ENCODE measurements at regions not wholly inside any gene's neighbourhood (a gene's known extent, or its start where the extent isn't known, plus 50 kb on each side); places are given as distances from the start of the nearest gene placed in this dataset.

DNA sequence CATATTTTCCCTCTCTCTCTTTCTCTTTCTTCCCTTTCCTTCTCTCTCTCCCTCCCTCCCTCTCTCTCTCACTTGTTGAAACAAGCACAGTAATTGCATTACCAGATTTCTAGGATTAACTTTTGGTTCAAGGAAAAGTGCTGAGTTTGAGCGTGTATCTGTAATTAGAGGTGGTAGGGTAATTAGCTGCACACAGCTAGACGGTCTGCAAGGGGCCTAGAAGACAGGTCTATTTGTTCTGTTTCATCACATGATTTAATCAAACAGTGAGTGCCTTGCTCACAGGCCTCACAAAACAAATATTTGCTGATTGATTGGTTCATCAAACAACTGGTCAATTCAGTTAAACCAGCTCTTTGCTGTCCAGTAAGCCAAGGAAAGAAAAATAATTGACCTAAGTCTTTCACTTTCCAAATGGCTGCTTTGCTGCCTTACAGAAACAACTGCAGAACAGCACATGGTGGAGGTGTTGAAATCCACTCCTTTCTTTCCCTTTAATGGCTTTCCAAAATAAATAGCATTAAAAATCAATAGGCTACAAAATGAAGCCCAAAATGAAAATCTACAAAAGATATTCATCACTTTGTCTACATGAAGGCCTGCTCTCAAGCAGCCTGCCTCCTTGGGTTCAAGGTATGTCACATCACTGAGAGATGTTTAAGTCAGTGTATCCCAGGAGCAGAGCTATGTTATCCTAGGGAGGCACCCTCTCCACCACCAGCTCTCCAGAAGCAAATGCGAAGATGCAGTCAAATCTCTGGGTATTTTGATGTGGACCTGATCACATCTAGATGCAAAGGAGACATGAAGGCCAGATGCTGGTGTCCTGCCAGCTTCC lies 264.4 kb upstream of the SIX2 start:
- peak; percentile 69 to 76 for DNase-seq

DNA sequence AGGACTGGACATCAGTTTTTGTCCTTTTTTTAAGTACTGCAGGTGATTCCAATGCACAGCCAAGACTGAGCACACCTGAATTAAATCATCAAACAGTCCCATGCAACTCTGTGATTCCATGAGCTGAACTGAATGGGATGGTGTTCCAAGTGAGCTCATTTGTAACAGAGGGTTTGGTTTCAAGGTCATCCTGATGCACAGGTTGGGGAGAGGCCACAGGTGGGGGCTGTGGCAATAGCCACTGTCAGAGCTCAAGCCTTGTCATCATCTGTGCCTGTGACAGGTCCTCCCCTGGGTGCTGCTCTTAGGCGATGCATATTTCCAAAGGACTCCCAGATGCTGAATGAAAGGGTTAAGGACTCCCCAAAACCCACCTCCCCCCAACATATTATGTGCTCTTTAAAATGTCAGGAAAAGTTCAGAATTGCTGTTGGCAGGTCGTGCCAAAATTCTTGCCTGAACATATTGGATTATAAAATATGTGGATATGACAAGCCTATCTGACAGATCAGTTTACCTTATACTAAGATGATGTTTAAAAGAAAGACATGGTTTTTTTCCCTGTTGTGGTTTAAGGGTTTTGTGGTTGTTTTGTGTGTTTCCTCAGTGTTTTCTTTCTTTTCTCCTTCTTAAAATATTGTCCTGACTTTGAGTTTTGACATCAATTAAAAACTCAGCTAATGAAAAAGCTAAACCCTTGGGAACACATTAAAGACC lies 263.5 kb upstream of the SIX2 start:
- no peak for DNase-seq

DNA sequence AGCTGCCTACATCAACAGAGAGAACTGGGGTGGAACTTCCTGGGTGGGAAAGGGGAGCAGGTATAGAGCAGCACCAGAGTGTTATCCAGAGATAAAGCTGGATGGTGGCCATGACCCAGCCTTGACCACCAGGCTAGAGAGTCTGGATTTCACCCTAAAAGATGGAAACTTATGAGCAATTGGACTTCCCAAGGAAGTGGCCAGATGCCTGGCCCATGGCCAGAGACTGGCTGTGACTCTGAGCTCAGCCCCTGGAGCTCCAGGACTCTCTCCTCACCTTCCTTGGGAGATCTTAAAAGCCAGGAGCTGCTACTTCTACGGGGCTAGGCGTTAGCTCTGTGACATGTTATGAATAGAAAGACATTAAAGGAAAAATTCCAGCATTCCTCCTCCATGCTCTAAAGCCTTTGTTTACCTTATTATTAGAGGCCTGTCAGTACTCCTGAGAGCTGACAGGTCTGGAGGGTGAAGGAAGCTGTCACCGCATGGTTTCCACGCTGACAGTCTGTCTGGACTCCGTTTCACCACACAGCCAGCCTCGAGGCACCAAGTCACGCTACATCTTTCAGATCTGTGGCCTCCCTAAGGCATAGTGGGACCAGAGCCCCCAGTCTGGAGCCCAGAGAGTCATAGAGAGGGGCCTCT lies 260.0 kb upstream of the SIX2 start:
- no peak for DNase-seq

DNA sequence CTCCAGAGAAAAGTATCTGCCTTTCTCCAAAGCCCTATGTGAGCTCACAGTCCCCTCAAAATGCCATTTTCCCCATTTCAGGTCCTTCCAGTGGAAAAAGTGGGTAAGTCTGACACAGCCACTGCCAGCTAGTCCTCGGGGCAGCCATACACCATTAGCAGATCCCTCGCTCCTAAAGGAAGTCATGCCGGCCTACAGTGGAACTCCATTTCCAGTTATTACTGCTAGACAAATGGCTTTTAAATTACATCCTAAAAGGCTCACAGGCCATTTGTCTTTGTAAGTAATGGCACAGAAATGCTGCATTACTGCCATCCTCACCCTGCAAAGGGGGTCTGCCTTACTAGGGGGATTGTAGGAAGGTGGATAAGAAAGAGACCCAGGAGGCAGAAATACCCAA lies 259.4 kb upstream of the SIX2 start:
- DNase-seq, result no peak

DNA sequence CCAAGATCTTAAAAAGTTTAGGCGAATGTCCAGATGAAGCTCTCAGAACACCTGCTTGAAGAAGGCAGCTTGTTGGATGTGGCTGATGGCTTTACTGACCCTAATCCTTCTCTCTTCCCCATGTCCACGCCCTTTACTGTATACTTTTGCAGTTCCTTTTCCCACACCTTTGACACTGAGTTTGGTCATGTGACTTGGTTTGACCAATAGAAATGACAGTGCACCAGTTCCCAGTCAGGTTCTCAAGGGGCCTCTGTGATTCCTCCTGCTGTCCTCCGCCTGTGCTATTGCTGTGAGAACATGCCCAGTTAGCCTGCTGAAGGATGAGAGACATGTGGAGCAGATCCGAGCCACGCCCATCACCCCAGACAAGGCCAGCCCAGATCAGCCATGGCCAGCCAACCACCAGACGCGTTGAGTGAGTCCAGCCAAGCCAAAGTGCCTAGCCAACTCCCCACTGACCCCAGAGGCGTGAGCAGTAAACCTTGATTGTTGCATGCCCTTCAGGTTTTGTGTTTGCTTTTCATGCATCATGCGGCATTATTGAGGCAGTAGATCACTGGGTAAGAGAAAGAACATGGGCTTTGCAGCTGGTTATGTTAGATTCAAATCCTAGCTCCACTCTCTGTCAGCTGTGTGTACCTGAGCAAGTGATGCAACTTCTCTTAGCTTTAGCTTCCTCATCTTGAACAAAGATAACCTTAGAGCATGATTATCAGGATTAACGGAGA lies 258.0 kb upstream of the SIX2 start:
- DNase-seq, result peak; percentile 60 to 83

DNA sequence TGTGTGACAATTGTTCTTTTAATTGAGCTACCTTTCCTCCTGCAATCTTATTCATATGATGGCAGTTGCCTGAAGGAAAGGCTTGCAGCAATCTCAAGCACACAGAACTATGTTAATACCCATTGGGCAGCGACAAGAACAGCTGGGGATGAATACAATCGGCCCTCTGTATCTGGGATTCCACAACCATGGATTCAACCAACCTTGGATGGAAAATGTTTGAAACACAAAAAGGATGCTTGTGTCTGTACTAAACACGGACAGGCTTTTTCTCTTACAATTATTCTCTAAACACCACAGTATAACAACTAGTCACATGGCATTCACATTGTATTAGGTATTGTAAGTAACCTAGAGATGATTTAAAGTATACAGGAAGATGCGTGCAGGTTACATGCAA lies 256.1 kb upstream of the SIX2 start:
- DNase-seq, result no peak

DNA sequence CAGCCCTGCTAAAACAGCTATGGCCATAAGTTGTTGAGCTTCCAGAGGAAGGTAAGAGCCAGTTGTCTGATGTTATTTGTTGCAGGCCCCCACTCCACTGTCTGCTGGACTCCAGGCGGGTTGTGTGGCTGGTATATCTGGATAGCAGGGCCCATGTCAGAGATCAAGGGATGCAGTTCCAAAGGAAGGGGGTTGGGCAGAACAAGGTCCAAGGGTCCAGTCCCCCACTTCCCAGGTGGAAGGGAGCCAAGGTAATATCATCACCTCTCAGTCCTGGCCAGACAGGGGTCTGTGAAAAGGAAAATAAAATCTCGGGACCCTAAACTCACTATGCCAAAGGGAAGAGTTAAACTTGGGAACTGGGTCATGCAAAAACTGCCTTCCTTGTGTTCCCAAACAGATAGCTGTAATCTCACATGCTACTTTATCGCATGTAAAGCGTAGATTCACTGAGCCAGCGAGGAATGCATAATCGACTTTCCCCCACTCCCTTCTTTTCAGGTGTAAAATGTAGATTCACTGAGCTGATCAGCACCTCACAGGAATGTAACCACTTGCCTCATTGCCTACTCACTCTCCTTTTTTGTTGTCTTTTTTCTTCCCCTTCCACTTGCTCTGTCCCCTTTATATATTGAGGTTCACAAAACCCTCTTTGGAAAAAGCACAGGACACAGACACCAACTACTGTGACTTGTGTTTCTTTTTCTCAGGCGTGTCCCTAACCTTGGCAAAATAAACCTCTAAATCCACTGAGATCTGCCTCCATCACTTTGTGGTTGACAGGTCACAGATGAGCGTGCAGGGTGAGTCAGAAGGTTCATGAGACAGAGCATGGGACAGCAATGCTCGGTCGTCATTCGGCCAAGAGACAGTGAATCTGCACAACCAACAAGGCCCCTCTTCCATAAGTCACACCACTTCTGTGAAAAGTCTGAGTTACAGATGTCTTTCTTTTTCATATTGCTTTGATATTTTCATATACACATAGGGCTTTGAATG lies 255.3 kb upstream of the SIX2 start:
- DNase-seq, result no peak

DNA sequence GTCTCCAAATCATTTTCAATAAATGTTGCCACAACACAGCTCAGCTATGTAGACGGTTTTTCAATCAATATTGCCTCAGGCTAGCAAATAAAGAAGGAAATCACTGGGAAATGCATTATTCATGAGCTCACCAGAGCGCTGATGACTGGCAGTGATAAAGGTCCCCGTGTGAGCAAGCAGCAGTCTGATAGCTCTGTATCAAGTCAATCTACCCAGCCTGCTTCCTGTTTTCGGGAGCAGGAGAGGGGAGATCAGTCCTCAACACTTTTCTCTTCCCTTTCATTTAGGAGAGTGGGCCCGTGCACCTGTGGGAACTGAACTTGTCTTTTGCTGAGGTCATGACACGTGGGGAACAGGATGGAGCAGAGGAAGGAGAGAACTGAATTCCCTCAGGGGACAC lies 253.9 kb upstream of the SIX2 start:
- no peak for DNase-seq

DNA sequence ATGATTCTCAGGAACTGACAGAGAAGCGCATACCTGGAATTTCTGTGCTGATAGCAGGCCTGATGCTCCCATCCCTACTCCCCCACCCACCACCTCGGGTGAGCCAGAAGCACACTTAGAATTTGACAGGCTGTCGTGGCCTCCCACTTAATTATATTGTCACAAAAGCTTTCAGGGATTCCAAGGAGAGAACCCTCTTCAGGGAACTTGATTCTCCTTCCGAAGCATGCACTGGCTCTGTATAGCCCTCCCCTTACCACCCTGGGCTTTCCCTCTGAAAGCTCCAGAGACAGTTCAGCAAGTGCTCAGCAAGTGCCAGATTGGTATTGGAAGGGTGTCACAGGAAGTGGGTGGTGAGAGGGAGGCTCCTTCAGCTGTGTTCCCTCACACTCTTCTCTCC lies 252.5 kb upstream of the SIX2 start:
- DNase-seq, result no peak

DNA sequence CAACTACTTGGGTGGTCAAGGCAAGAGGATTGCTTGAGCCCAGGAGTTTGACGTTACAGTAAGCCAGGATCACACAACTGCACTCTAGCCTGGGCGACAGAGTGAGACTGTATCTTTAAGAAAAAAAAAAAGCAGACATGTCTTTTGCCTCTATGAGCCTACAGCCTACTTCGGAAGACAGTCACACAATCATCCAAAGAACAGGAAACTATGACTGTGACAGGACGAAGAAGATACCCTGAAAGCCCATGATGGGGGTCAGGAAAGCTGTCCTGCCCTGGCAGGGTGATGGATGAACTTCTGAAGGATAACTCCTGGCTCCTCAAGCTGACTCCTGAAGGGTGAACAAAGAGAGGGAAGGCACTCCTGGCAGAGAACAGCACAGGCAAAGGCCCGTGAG lies 251.7 kb upstream of the SIX2 start:
- no peak for DNase-seq

DNA sequence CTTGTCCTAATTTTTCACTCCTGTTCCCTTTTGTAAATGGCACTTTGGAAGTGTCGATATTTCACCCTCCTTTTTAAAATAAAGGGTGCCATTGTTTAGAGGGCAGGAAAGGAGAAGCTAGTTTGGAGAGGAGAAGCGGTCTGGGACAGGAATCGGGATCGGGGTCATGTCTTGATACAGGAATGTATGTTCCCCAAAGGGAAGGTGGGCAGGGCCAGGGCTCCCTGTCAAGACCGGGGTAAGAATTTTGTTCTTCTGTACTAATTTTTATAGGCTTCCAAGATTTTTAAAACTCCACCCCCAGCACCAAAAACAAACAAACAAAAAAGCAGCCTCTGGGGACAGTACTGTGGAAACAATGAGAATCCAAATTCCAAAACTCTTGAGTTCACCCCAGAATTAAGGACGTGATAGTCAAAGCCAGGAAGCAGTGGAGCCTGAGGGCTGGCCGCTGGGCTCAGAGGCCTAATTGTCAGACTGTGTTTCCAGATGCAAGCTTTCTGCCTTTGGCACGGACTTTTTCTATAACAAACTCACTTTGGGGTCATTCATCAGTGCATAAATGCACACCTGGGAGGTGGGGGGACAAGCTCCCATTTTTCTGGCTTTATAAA lies 250.4 kb upstream of the SIX2 start:
- DNase-seq, result no peak

DNA sequence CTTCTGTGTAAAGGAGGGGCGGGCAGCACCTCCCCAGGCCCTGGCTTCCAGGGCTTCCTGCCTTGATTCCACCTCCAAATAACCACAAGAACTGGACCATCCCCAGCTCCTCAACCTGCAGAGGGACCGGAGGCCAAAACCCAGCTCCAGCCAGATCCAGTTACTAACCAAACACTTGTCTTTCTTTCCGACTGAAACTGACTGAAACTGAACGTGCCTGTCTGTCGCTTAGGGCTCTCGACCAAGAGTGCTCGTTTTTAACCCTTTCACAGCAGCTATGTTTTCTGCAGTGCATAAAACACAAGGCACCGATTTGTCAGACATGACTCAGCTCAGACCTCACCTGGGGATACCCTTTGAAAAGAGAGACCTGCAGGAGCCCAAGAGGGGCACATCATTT lies 249.9 kb upstream of the SIX2 start:
- peak; percentile 93 to 95 for DNase-seq

DNA sequence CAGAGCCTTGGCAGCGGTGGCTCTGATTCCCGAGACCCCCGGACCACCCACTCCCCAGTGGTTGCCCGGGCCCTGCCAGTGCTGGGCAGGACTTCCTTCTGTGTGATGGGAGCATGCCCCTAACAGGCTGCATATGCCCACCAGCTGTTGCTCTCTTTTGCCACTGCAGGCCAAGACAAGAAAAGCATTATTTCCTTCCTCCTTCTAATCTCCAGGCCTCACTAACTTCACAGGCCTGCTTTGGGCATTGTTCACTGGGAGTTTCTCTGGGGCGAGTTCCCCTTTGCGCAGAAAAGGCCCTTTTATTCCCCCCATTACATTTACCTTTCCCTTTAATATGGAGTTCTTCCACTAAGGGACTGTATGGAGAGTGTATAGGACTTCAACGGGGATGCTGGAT lies 249.1 kb upstream of the SIX2 start:
- DNase-seq, result no peak

DNA sequence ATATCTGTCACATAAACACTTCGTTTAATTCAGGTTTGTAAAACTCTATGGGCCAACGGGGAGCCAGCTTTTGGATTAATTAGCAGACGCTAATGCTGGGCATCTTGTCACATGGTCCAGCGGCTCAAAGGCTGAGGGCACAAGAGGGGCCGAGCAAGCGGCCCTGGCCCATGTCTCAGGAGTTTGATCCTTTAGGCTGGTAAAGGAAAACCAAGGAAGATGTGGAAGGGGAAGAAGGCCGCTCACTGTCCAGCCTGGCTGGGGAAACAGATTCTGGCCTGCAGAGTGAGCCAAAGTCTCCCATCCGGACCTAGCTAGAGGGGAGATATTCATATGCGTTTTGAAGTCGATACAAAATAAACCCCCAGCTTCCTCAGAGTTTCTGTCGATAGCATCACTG lies 248.6 kb upstream of the SIX2 start:
- DNase-seq, result no peak

DNA sequence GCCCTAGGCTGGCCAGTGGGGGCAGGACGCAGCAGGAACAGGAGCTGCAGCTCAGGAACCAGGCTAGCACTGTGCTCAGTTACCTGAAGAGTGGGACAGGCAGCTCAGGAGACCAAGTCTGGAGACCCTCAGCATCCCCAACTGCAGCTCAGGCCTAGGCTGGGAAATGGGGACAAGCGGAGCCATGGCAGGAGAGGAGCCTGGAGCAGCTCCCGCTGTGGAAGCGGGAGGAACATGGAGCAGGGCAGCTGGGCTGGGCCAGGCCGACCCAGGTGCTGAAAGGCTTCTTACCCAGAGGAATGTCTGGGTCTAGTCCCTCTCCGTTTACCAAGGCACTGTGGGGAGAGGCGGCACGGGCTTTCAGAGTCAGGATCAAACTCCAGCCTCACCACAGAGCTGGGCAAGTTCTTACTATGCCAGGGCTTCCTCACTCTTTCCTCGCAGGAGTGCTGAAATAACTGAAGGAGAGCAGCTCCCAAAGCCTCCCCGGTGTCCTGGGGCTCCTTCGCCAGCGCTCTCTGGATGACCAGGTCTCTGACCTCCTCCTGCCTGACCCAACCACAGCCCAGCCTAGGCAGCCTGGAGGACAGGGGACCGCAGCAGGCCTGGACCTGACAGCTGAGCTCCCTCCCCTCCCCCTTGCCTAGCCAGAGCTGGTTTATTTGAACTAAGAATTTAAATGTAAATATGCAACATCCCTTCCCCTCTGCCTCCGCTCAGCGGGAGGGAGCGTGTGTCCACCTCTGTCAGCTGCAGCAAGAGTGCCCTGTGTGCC lies 247.8 kb upstream of the SIX2 start:
- DNase-seq, result peak; percentile 88 to 92

DNA sequence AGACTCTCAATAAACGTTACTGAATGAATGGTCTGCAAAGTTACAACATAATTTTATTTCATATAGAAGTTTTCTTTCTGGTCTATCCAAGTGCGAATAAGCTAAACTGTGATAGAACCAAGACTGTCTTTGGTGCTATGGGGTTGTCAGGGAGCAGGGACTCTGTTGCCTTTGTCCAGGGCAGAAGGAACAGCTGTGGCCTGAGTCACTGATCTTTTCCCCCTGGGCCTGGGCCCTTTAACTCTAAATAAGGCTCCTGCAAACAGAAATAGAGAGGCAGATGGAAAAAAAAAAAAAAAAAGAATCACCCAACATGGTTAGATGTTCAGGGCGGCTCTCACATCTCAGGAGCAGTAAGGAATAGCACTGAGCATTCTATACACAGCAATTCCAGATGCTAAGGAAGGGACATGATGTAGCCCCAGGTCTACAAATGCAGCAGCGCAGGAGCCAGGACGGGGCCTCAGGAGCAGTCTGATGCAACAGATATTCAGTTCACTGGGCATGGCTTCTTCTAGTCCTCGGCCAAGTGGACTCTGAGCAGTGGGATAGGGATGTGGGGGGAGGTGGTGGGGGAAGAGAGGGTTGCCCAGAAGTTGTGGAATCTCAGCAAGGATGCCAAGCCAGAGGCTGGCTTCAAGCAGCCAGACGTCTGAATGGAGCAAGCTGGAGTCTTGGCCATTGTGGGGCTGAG lies 247.1 kb upstream of the SIX2 start:
- no peak for DNase-seq

DNA sequence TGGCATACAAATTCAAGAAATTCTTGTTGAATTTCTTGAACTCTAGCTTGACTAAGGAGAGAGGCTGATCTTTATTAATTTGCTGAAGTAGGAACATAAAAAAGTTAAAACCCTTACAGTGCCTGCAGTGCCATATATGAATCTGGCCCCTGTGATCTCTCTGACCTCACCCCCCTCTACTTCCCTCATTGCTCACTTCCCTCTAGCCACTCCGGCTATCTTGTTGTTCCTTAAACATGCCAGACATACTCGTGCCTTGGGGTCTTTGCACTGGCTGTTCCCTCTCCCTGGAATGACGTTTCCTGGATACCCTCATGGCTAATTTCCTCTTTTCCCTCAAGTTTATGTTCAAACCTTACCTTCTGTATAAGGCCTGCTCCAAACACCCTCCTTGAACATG lies 246.3 kb upstream of the SIX2 start:
- no peak for DNase-seq

DNA sequence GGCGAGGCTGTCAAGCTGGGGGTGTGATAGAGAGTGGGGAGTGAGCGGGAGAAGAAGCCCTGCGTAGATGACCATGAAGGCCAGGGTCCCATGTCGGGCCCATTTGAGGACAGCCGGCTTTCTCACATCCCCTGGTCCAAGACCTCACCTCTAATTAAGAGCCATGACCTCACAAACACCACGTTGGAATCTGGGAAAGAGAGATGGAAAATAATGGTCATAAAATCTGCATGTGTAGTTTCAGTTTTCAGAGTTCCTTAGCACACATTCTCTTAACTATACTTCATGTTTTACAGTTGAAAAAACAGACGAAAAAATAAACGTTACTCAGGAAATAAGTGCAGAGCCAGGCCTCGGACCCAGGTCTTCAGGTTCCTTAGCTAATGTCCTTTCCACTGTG lies 244.8 kb upstream of the SIX2 start:
- DNase-seq, result no peak

DNA sequence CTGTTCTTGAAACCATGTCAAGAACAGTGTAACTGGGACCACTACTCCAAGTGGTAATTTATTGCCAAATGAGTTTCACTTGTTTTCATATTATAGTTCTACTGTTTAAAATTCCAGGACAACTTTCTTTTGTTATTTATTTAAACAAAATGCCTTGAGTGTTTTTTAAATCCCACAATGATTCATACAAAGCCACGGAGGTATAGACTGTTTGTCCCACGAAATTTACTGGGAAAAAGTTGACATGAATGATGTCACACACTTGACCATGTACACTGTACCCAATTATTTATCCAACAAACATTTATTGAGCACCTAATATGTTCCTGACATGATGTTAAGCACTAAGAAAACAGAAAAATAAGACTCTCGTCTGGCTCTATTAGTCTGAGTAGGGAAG lies 243.9 kb upstream of the SIX2 start:
- DNase-seq, result no peak

DNA sequence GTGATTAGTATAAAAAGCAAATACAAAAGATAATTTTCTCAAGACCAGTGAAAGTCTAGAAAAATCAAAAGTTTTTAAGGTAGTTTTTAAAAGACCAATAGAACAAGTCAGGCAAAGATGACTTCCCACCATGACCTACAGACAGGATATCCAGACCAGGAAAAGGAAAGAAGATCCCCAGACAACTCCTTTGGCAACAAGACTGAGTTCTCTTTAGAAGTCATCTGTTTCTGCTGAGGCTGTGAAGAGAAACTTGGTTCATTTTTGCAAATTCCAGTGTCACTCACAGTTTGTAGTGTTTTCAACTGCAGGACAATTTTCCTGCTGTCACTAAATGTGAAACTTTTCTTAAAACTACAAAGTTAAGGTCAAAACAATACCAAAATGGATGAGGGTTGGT lies 240.9 kb upstream of the SIX2 start:
- DNase-seq, result no peak
